Transverse colon (tissue), 4 donors: ENCODE measurements at regions not wholly inside any gene's neighbourhood (a gene's known extent, or its start where the extent isn't known, plus 50 kb on each side); places are given as distances from the start of the nearest gene placed in this dataset.
"Not testable (repeated sequence)": the region's sequence is repeated elsewhere in the genome, so short reads cannot be mapped to it uniquely, and the experiment has no call there.

Experiments used
- DNase-seq: peaks from one replicate; pipeline ENCODE4 v3.0.0-alpha.2; 2019
- H3K27ac ChIP-seq, 4 donors: fragments of 200-600 bp; sonication (generic); 2 replicates each; pipeline ENCODE4 v1.5.1; 2016 to 2018; ENCODE audit warnings: inconsistent platforms in 4 of 4
- H3K27me3 ChIP-seq: fragments of 200-600 bp; sonication (generic); 2 replicates; pipeline ENCODE4 v1.5.1; 2017; ENCODE audit warnings: inconsistent platforms
- H3K36me3 ChIP-seq, 4 donors: fragments of 200-600 bp; sonication (generic); 2 replicates each; pipeline ENCODE4 v1.5.1; 2017 to 2019; ENCODE audit warnings: inconsistent platforms in 4 of 4
- H3K4me1 ChIP-seq, 4 donors: fragments of 200-600 bp; sonication (generic); 2 replicates each; pipeline ENCODE4 v1.5.1; 2017 to 2020; ENCODE audit warnings: inconsistent platforms in 4 of 4
- H3K4me3 ChIP-seq, 4 donors: fragments of 200-600 bp; sonication (generic); 1 replicate in 1 of 4; 2 replicates in 3 of 4; pipeline versions ENCODE4 v1.5.1 to v1.6.1; 2017 to 2019; ENCODE audit warnings: inconsistent platforms in 4 of 4
- H3K9me3 ChIP-seq, 2 donors: fragments of 200-600 bp; sonication (generic); 2 replicates each; pipeline ENCODE4 v1.5.1; 2017 to 2019; ENCODE audit warnings: inconsistent platforms in 2 of 2
- EP300 ChIP-seq: sonication (generic); formaldehyde crosslinking; IDR thresholded peaks from one replicate; pipeline ENCODE4 v1.6.1; 2017; ENCODE audit warnings: antibody characterized with exemption, low read depth
- POLR2A ChIP-seq: fragments of 450-650 bp; IDR thresholded peaks from one replicate; pipeline ENCODE4 v1.6.1; 2016; ENCODE audit warnings: antibody characterized with exemption, mild to moderate bottlenecking, moderate library complexity
- POLR2AphosphoS5 ChIP-seq, 3 donors: sonication (generic); formaldehyde crosslinking; IDR thresholded peaks; one replicate each; pipeline ENCODE4 v1.6.1; 2016; ENCODE audit warnings: antibody characterized with exemption in 3 of 3
- WGBS, 2 donors: methylation state at CpG; one replicate each; pipeline ENCODE4 v1.1.5; 2018; ENCODE audit warnings: low coverage in 1 of 2; 5-methylcytosine and 5-hydroxymethylcytosine counted together
- in situ Hi-C, 4 donors: fragments of 200-750 bp; cut with MboI; loops; one replicate each; pipeline versions ENCODE4 v1.15.0 to v1.15.1; 2017; ENCODE audit warnings: low sequenced_read_pairs in 3 of 4, low pct_ligation_motif_present in 1 of 4, low pct_unique_long_range_greater_than_20kb in 1 of 4
- intact Hi-C: fragments of 100-400 bp; cut with DNase I; formaldehyde crosslinking; loops from one replicate; pipeline ENCODE4 v1.15.1; 2023; ENCODE audit warnings: low total_unique reads
- TF ChIP-seq, protein P1 (sequence below), 5 experiments: fragments of 200-600 bp in 3 of 5; fragments of 450-650 bp in 2 of 5; sonication (generic) in 3 of 5; IDR thresholded peaks; 1 replicate in 2 of 5; 2 replicates in 3 of 5; pipeline ENCODE4 v1.5.1; 2016 to 2017; ENCODE audit warnings: antibody characterized with exemption in 5 of 5, inconsistent platforms in 3 of 5, mild to moderate bottlenecking in 2 of 5, moderate library complexity in 1 of 5

- H3K27me3 ChIP-seq: no peaks in the 10 kb centered on the region
- H3K4me3 ChIP-seq: no peak overlapping the region
- H3K4me1 ChIP-seq: peaks cover 0 to 6% (median 0%) of the 10 kb centered on the region in 4 donors
- no peak overlapping the region for H3K27ac ChIP-seq
- H3K36me3 ChIP-seq: no peaks in the 10 kb centered on the region
- TF ChIP-seq, protein P1, sequence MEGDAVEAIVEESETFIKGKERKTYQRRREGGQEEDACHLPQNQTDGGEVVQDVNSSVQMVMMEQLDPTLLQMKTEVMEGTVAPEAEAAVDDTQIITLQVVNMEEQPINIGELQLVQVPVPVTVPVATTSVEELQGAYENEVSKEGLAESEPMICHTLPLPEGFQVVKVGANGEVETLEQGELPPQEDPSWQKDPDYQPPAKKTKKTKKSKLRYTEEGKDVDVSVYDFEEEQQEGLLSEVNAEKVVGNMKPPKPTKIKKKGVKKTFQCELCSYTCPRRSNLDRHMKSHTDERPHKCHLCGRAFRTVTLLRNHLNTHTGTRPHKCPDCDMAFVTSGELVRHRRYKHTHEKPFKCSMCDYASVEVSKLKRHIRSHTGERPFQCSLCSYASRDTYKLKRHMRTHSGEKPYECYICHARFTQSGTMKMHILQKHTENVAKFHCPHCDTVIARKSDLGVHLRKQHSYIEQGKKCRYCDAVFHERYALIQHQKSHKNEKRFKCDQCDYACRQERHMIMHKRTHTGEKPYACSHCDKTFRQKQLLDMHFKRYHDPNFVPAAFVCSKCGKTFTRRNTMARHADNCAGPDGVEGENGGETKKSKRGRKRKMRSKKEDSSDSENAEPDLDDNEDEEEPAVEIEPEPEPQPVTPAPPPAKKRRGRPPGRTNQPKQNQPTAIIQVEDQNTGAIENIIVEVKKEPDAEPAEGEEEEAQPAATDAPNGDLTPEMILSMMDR (IDR thresholded peaks at IDR 0.05): no peak
- TF ChIP-seq EP300: no peak
- TF ChIP-seq POLR2A: no peak
- no peak for TF ChIP-seq POLR2AphosphoS5 (IDR thresholded peaks at IDR 0.05)
- intact Hi-C loops (no loop called here), in situ Hi-C loops (no loop called here)
- H3K9me3 ChIP-seq: no peaks in the 10 kb centered on the region
- no peak for DNase-seq
Measured at GRCh38 chr6:112909781-112910180, 562.7 kb downstream of the RFPL4B start.

DNA sequence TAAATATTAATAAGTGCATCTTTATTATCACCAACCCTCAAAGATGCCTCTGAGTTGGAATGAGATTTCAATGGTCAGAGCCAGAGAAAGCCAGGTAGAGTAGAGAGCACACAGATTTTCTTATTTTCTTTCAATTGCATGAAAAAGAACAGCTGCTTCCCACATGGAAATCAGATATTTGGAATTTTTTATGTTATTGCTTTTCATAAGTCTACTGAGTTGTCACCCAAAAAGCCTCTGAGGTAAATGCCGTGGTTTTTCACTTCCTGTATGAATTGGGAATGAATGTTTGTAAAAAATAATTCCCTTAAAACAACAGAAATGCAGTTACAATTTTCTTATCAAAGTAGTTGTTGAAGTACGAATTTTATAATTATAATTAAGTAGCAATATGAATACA lies 563.1 kb downstream of the RFPL4B start:
- TF ChIP-seq EP300 (no peak), POLR2AphosphoS5 (IDR thresholded peaks at IDR 0.05) (no peak), POLR2A (no peak)
- TF ChIP-seq, protein P1 (IDR thresholded peaks at IDR 0.05): no peak
- Histone ChIP-seq H3K36me3 (no peaks in the 10 kb centered on the region), H3K27me3 (no peaks in the 10 kb centered on the region), H3K4me3 (no peak overlapping the region), H3K4me1 (peaks cover 0 to 6% (median 0%) of the 10 kb centered on the region in 4 donors), H3K9me3 (no peaks in the 10 kb centered on the region), H3K27ac (no peak overlapping the region)
- in situ Hi-C loops: no loop called here
- intact Hi-C loops: no loop called here
- 27 to 53% methylated on average over 2 of the region's 2 CpGs for WGBS, 2 donors
- DNase-seq: no peak

GRCh38 chr6:112911959-112912358 lies 564.8 kb downstream of the RFPL4B start:
- DNase-seq: no peak
- H3K27me3 ChIP-seq: no peaks in the 10 kb centered on the region
- in situ Hi-C loops: no loop called here

GRCh38 chr6:112912416-112913101 lies 565.4 kb downstream of the RFPL4B start:
- intact Hi-C loops (no loop called here), in situ Hi-C loops (no loop called here)
- no peak overlapping the region for H3K4me3 ChIP-seq
- H3K9me3 ChIP-seq: no peaks in the 10 kb centered on the region
- no peaks in the 10 kb centered on the region for H3K36me3 ChIP-seq
- 39 to 63% methylated on average over 2 of the region's 2 CpGs for WGBS, 2 donors
- no peaks in the 10 kb centered on the region for H3K27me3 ChIP-seq
- H3K27ac ChIP-seq: no peak overlapping the region
- peaks cover 0 to 6% (median 0%) of the 10 kb centered on the region in 4 donors for H3K4me1 ChIP-seq
- no peak for DNase-seq
- no peak for TF ChIP-seq EP300
- no peak for TF ChIP-seq POLR2A
- TF ChIP-seq POLR2AphosphoS5 (IDR thresholded peaks at IDR 0.05): no peak
- TF ChIP-seq, protein P1 (IDR thresholded peaks at IDR 0.05): no peak

More at GRCh38 chr6:112911959-112912358, 564.8 kb downstream of the RFPL4B start:
- Histone ChIP-seq H3K36me3 (no peaks in the 10 kb centered on the region), H3K27ac (no peak overlapping the region), H3K4me3 (no peak overlapping the region), H3K4me1 (peaks cover 0 to 6% (median 0%) of the 10 kb centered on the region in 4 donors), H3K9me3 (no peaks in the 10 kb centered on the region)
- intact Hi-C loops: no loop called here
- WGBS, 2 donors: 44 to 73% methylated on average over 3 of the region's 3 CpGs
- TF ChIP-seq POLR2A (no peak), POLR2AphosphoS5 (IDR thresholded peaks at IDR 0.05) (peak in 1 of 3 donors; percentile 19)

- H3K4me3 ChIP-seq, in situ Hi-C loops, intact Hi-C loops, H3K9me3 ChIP-seq, H3K27ac ChIP-seq, H3K4me1 ChIP-seq, H3K36me3 ChIP-seq, H3K27me3 ChIP-seq: not testable (repeated sequence)
- 100% methylated on average over 1 of the region's 14 CpGs; no CpG with 5 or more reads in 1 of the 2 donors for WGBS, 2 donors
- DNase-seq: peak; percentile 13
Measured at GRCh38 chr6:112919744-112920143, 572.6 kb downstream of the RFPL4B start.
